Amygdala (tissue), 56 donors: ENCODE measurements at regions not wholly inside any gene's neighbourhood (a gene's known extent, or its start where the extent isn't known, plus 50 kb on each side); places are given as distances from the start of the nearest gene placed in this dataset.
"Not testable (repeated sequence)": the region's sequence is repeated elsewhere in the genome, so short reads cannot be mapped to it uniquely, and the experiment has no call there.

Experiments used
- DNase-seq, 56 donors: peaks; one replicate each; lab custom pipeline; 2025; lab: John Stamatoyannopoulos, UW

DNA sequence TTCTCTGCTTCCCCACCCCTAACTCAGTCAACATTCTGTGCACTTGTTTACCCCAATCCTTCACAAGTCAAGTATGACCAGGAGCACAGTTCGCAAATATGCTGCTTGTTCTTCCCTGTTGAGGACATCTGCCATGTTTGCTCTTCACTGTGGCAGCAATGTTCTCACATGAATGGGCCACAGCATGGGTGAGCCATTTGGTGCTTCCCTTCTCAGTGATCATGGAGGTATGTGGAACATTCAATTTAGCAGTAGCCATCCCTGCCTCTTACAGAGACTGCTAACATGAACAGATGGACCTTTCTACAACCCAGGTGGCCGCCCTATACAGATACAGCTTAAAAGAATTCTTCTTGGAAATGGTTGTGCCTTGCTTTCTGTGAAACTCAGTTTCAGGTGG, 660.1 kb upstream of the SGO1 start:
- DNase-seq: peak in 1 of 56 donors; percentile 1

DNA sequence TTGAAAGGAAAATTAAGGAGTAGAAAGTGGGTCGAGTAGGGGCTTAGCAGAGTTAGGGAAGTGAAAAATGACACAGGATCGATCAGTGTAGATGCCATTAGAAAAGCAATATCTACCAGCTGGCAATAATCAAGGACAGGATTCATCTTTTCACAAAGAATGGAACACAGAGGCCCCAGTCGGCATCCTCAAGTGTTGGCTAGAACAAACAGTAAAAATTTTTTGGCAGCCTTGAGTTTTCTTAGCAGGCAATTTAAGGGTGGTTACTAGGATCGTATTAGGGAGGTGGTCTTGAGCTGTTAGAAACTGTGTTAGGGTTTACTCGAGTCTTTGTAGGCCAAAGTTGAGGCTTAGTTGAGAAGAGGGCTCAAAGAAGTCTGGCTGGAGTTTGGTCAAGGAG, 658.8 kb upstream of the SGO1 start:
- DNase-seq: no peak

GRCh38 chr3:20842594-20843436, 656.8 kb upstream of the SGO1 start:
- DNase-seq: no peak

GRCh38 chr3:20842002-20842401, 656.0 kb upstream of the SGO1 start:
- no peak for DNase-seq

GRCh38 chr3:20837676-20838302, 651.8 kb upstream of the SGO1 start:
- peak in 8 of 56 donors; percentile 0 to 58 (median 9) for DNase-seq

- DNase-seq: no peak
Measured at GRCh38 chr3:20836801-20837200, 650.8 kb upstream of the SGO1 start.

DNA sequence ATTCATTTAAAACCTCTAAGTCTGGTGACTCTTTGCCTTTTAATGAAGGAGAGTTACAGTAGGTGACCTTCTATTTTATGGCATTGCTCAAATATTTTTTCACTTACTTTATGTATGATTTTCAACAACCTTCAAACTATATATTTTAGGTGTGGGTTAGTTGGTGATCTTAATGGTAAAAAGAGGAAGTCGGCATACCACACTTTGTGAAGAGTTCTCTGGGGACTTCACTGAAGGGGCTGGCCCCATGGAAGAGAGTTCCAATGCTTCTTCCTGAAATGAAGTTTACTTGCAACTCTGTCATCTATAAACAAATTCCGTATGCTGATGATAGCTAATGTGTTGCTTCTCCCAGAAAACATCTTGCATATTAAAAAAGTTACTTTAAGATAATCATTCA, 647.0 kb upstream of the SGO1 start:
- DNase-seq: no peak

DNA sequence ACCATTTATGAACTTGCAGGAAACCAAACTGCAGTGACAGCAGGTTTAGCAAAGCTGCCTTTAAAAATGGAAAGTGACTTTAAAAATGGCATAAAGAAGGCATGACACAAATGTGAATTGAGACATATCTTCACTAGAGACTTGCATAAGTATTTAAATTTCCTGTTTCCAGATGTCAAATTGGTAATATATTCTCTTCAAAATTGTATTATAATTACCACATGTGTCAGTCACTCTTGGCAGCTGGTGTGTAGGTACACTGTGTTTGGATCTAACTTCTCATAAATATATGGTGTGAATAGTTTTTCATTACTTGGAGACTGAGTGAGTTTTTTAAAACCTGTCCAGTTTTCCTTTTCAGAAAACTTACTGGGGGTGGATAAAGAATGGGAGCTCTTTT, 636.2 kb upstream of the SGO1 start:
- DNase-seq: no peak

GRCh38 chr3:20820872-20821271, 634.9 kb upstream of the SGO1 start:
- DNase-seq: not testable (repeated sequence)

- DNase-seq: no peak
Measured at GRCh38 chr3:20811631-20812030, 625.6 kb upstream of the SGO1 start.

- no peak for DNase-seq
Measured at GRCh38 chr3:20811006-20811405, 625.0 kb upstream of the SGO1 start.

DNA sequence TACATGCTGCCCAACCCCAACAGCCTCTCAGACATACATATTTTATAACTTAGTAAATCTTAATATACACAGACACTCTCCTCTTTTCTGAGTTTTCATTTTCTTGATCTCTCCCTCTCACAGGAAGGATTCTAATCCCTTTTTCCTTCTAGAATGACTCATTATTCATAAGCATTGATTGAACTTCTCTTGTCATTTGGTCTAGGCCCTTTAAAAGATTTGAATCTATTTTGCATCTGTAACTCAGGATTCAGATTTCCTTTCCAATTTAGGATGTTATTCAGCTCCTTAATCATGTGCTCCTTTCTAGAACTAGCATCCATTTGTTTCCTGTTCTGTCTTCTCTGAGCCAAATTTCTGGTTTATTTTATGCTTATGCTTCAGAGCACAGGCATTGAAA, 624.5 kb upstream of the SGO1 start:
- DNase-seq: no peak

DNA sequence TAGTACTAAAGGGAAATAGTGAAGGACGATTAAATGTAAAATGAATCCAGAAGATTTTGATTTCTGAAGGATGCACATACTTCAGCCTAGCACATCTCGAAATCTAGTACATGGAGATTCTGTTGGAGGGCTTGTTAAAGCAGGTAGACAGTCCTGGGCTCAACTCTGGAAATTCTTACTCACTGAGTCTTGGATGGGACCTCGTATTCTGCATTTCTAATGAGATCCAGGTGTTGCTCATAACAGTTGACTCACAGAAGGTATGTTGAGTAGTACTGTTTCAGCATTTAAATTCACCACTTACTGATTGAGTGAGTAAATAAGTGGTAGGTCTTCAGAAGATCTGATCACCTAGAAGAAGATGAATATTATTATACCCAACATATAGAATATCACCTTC, 623.4 kb upstream of the SGO1 start:
- DNase-seq: no peak

- no peak for DNase-seq
Measured at GRCh38 chr3:20808864-20809263, 622.9 kb upstream of the SGO1 start.

DNA sequence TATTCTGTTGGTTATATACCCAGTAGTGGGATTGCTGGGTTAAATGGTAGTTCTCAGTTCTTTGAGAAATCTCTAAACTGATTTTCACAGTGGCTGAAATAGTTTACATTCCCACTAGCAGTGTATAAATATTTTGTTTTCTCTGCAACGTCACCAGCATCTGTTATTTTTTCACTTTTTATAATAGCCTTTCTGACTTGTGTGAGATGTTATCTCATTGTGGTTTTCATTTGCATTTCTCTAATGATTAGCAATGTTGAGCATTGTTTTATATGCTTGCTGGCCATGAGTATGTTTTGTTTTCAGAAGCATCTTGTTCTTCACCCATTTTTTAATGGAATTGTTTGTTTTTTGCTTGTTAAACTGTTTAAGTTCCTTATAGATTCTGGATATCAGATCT, 612.7 kb upstream of the SGO1 start:
- no peak for DNase-seq

DNA sequence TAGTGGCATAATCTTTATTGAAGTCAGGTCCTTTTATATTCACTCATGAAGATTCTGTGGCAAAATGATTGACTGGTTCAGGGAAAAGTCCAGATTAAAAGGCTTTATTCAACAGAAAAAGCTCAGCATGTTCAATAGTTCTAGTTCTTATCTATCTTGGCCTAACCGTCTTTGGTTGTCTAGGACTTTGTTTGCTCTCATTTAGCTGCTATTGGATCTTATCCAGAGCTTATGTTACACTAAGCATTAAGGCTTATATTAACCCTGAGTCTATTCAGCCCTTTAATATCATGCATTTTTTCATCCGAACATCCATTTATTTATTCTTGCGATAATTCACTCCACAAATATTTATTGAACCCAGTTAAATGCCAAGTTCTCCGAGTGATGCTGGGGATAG, 601.0 kb upstream of the SGO1 start:
- no peak for DNase-seq

GRCh38 chr3:20776692-20777091, 590.7 kb upstream of the SGO1 start:
- no peak for DNase-seq

DNA sequence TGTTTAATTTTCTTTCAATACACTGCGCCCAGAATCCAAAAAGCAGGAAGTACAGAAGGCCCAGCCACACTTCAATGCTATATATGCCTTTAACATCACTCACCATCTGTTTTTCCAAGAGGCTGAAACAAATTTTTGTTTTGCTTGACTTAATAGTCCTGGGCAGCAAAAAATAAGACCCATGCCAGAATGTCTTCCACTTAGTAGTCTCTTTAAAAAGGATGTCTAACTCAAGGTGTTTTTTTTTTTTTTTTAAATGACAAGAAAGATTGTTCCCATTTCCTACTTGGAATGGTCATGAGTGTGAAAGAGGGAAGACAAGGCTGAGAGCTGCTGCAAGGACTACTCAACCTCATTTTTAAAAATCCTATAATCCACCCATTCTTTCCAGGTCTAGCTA, 590.3 kb upstream of the SGO1 start:
- DNase-seq: no peak

- DNase-seq: no peak
Measured at GRCh38 chr3:20773320-20773984, 587.4 kb upstream of the SGO1 start.

DNA sequence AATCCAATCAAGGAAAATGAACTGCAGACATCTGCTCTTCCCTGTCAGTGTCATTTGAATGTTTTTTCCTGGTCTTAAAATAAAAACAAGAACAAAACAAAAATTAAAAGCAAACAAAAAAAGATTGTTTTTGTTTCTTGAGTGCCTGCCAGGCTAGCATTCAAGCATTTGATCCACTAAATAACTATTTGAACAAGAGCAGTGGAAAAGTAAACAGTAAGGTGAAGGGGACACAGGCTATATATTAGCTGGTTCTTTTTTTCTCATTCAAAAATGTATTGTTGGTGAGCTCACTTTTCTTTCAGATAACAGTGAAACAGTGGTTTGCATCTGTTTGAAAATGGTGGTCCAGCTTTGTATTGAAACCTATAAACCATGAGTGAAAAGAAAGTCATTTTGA, 586.9 kb upstream of the SGO1 start:
- DNase-seq: no peak

DNA sequence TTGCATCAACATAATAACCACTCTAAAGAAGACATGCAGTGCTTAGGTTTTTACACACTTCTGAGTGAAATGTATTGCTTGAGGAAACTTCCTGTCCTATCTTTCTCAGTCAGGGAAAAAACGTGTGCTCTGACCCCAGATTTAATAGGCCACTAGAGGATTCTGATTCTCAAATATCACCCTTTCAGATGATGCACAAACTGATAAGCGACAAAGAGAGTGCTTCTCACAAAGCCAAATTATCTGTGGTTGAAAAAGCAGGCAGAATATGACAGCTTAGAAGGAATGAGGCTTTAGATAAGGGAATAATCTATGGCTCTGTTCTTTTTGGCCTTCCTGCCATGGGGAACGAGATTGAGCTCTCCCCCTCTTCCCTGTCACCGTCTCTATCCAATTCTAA, 583.4 kb upstream of the SGO1 start:
- no peak for DNase-seq

GRCh38 chr3:20760981-20761380, 575.0 kb upstream of the SGO1 start:
- no peak for DNase-seq
